ENCODE measurements at regions not wholly inside any gene's neighbourhood (a gene's known extent, or its start where the extent isn't known, plus 50 kb on each side); places are given as distances from the start of the nearest gene placed in this dataset.

GRCh38 chr3:13243586-13243985 lies 170.4 kb upstream of the IQSEC1 start:
- no peak for TF ChIP-seq CTCF (IDR thresholded peaks at IDR 0.05)
- TF ChIP-seq POLR2A (IDR thresholded peaks at IDR 0.05) = no peak

All from Peyer's patch (tissue), 4 donors.